CD4-positive, alpha-beta T cell treated with Interleukin-21 for 1 hour (primary cell): ENCODE measurements at regions not wholly inside any gene's neighbourhood (a gene's known extent, or its start where the extent isn't known, plus 50 kb on each side); places are given as distances from the start of the nearest gene placed in this dataset.

Experiments used
- DNase-seq: peaks from one replicate; pipeline ENCODE4 v3.0.0-alpha.2; 2020

- no peak for DNase-seq
Measured at GRCh38 chr11:113579292-113579940, 104.2 kb upstream of the DRD2 start.

- no peak for DNase-seq
Measured at GRCh38 chr11:113578715-113579250, 103.6 kb upstream of the DRD2 start.

GRCh38 chr11:113578033-113578380 lies 102.8 kb upstream of the DRD2 start:
- DNase-seq: no peak

- no peak for DNase-seq
Measured at GRCh38 chr11:113577356-113578032, 102.3 kb upstream of the DRD2 start.

- DNase-seq: no peak
Measured at GRCh38 chr11:113574586-113574985, 99.4 kb upstream of the DRD2 start.

GRCh38 chr11:113574171-113574570 lies 99.0 kb upstream of the DRD2 start:
- no peak for DNase-seq

- DNase-seq: no peak
Measured at GRCh38 chr11:113572136-113572735, 97.0 kb upstream of the DRD2 start.

- no peak for DNase-seq
Measured at GRCh38 chr11:113571531-113571930, 96.3 kb upstream of the DRD2 start.

GRCh38 chr11:113570906-113571305 lies 95.7 kb upstream of the DRD2 start:
- no peak for DNase-seq

GRCh38 chr11:113569391-113569790 lies 94.2 kb upstream of the DRD2 start:
- no peak for DNase-seq

GRCh38 chr11:113568566-113568965 lies 93.4 kb upstream of the DRD2 start:
- no peak for DNase-seq

GRCh38 chr11:113567867-113568544 lies 92.8 kb upstream of the DRD2 start:
- DNase-seq: no peak

GRCh38 chr11:113567097-113567496 lies 91.9 kb upstream of the DRD2 start:
- DNase-seq: no peak

- DNase-seq: no peak
Measured at GRCh38 chr11:113564527-113565130, 89.4 kb upstream of the DRD2 start.

- DNase-seq: no peak
Measured at GRCh38 chr11:113563766-113564526, 88.7 kb upstream of the DRD2 start.

GRCh38 chr11:113562981-113563461 lies 87.8 kb upstream of the DRD2 start:
- no peak for DNase-seq

- DNase-seq: no peak
Measured at GRCh38 chr11:113562576-113562975, 87.4 kb upstream of the DRD2 start.

- no peak for DNase-seq
Measured at GRCh38 chr11:113557926-113558325, 82.7 kb upstream of the DRD2 start.

GRCh38 chr11:113556036-113556435 lies 80.8 kb upstream of the DRD2 start:
- DNase-seq: no peak

GRCh38 chr11:113555071-113555619 lies 79.9 kb upstream of the DRD2 start:
- DNase-seq: no peak

- no peak for DNase-seq
Measured at GRCh38 chr11:113554526-113554925, 79.3 kb upstream of the DRD2 start.

- DNase-seq: no peak
Measured at GRCh38 chr11:113553915-113554314, 78.7 kb upstream of the DRD2 start.
